Inferior parietal cortex (tissue), 1 donor: ENCODE measurements at regions not wholly inside any gene's neighbourhood (a gene's known extent, or its start where the extent isn't known, plus 50 kb on each side); places are given as distances from the start of the nearest gene placed in this dataset.
A peak's percentile ranks its signal among the peaks of the same experiment; 100 is the strongest.

Experiments
- DNase-seq: peaks from one replicate; pipeline ENCODE4 v3.0.0-alpha.2; 2016; ENCODE audit errors: extremely low spot score

DNA sequence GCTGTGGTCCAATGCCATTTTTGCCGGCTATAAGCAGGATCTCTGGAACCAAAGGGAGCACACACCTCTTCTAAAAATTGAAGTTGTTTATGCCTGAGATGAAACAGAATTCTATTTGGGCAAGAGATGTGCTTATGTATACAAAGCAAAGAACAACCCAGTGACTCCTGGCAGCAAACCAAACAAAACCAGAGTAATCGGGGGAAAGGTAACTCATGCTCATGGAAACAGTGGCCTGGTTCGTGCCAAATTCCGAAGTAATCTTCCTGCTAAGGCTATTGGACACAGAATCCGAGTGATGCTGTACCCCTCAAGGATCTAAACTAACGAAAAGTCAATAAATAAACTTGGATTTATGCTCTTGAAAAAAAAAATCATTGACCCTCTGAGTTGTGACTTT is 178.7 kb downstream of the CEMIP2 start:
- no peak for DNase-seq

DNA sequence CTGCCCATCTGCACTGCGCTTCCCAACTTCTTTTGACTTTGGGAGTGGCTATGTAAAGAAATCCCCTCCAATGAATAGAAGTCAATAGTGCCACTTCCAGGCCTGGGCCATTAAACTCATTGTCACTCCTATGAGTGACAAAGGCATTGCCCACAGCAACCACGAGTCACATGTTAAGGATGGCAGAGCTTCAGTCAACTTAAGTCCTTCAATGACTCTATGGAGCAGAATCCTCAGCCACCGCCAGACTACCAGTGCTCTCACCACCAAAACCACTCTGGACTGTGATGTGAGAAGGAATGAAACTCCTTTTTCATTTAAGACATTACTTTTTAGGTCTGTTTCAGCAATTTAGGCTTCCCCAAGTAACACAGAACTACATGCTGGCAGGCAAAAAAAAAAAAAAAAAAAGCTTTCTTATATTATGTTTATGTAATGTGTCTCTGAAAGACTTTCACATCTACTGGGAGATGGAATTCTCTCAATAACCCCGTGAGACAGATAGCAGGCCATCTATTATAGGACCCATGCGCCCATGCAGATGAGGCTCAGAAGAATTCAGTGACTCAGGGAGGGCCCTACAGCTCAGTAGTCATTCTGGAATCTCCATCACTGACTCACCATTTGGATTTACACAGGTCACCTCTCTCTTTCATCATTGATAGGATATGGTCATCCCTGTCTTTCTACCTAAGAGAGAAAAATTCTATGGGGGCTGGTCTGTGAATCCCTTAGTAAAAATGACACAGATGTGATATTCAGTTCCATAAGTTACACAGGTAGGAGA is 180.5 kb downstream of the CEMIP2 start:
- DNase-seq = no peak

DNA sequence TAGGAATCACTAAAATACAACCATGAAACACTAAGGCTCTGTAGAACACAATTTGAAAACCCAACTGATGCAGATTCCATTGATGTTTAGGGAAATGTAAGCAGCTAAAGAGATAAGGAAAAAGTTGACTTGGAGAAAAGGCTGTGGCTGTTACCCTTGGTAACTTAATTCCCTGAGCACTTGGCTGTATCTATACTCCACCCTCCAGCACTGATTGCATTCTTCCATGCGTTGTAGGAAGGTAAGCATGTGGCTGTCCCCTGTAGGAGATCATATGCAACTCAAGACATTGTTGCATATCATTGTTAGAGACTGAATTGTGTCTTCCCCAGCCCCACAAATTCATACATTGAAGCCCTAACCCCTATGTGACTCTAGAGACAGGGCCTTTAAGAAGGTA is 184.5 kb downstream of the CEMIP2 start:
- DNase-seq = no peak

DNA sequence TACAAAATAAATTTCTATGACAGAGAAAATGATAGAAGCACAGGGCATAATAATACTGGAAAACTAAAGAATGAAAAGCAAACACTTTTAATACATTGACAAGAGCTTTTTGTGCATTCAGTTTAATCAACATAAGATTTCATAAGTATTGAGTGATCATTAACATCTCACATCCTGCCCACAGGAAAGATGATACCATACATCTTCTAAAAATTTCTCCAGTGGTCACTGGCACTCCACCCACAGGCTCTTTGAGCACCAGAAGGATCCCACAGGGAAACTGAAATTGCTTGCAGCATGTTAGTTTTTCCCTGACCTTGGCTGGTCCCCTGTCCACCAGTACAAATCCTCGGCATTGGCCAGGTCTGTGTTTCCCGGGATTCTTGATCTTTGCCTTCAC is 186.0 kb downstream of the CEMIP2 start:
- DNase-seq = no peak

DNA sequence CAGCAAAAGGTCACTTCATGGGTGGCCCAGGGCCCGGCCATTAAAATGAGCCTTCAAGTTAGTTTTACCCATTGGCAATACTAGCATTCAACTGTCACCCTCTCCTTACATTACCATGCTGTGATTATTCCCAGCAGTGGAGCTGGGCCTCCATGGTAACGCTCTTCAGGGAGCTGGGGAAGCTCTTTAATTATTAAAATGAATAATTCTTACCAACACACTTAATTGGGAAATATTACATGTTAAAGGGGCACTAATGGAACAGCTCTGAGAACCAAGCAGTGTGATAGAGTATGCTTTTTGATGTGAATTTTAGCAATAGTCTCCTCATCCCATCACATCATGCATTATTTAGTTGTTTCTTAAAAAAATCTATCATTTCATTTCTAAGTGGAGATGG is 187.2 kb downstream of the CEMIP2 start:
- DNase-seq = no peak

DNA sequence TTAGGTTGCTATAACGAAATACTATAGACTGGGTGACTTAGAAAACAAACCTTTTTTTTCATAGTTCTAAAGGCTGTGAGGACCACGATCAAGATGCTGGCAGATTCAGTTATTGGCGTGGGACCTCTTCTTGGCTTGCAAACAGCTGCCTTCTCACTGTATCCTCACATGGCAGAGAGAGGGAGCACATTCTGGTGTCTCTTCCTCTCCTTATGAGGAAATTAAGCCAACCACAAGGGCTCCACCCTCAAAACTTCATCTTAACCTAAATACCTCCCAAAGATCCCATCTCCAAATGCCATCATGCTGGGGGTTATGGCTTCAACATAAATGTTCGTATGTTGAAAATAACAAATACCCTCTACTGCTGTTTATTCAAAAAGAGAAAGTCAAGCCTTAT is 197.1 kb downstream of the CEMIP2 start:
- DNase-seq = no peak

DNA sequence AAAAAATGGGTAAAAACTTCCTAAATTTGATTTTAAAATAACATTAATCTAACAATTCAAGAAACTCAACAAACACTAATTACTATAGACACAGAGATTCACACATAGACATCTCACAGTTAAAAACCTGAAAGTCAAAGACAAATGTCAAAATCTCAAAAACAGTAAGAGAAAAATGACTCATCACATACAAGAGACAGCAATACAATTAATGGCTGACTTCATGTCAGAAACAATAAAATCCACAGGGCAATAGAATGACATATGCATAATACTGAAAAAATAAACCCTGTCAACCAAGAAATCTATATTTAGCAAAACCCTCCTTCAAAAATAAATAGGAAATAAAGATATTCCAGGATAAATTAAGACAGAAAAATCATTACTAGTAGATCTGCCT is 200.4 kb downstream of the CEMIP2 start:
- DNase-seq = no peak

DNA sequence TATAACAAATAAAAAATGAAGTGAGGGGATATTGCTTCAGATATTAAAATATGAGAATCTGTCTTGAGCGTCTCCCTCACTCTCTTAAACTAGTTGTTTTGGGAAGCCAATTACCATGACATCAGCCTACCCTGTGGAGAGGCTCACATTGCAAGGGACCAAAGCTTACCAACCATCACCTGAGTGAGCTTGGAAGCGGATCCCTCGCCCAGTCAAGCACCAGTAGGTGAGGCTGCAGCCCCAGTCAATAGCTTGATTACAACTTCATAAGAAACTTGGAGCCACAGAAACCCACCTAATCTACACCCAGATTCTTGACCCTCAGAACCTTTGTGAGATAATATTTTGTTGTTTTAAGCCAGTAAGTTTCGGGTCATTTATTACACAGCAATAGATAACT is 206.2 kb downstream of the CEMIP2 start:
- no peak for DNase-seq

DNA sequence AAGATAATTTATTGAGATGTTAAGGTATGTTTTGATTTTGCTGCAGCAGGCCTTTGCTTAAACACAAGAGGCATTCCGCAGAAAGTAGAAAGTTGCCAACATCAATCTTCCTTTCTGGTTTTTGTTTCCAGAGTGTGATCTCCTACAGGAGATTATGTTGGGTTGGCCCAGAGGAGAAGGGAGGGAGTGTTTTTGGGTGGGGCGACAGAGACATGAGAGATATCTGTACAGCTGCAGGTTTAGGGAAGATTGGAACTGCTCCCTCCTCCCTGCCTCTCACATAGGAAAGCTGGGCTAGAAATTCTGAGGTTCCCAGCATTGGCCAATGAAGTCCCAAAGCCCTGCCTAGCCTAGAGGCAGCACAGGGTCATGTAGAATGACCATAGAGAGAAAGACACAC is 211.0 kb downstream of the CEMIP2 start:
- DNase-seq = no peak

DNA sequence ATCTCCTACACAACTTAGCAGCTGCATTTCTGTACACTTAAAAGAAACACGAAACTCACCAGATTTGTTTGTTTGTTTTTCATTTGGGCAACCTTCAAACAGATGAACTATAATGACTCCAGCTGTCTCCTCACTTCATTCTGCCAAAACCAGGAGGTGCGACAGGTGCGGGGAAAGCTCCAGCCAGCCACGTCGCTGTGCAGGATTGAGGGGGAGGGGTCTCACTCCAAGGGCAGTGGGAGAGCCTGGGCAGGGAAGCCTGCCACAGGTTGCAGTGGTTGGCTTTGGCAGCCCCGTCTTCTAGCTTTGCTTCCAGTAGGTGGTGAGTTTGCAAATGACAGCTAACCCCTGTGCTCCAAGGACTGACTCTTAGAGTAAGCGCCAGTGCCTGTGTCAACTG is 215.8 kb downstream of the CEMIP2 start:
- DNase-seq = no peak

DNA sequence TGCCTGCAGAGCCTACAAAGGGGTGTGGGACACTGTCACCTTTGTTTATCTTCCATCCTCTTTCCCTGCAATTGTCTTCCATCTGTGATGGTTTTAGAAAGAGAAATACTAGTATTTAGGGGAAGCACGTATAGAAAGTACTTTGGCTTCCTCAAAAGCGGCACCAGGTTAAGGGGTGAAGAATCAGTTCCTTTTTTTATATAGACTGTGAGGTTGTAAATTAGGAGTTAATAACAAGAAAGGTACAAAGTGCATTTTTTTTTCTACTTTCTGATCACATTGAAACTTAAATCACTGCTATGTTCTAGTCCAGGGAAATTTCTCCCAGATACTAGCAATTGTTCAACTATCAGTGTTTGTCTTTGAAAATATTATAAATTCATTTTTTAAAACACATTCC is 219.3 kb downstream of the CEMIP2 start:
- no peak for DNase-seq

DNA sequence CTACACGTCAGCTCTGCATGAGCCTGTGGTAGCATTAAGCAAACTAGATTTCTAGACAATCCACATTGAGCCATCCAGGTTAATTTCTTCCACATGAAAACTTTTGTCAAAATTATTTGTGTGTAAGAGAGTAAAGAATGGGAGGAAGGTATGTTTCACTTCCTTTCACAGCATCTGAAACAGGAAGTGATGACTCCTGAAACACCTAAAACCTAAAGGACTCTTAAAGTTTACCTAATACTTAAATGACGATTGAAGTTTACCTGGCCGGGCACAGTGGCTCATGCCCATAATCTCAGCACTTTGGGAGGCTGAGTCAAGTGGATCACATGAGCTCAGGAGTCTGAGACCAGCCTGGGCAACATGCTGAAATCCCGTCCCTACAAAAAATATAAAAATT is 223.8 kb downstream of the CEMIP2 start:
- no peak for DNase-seq

DNA sequence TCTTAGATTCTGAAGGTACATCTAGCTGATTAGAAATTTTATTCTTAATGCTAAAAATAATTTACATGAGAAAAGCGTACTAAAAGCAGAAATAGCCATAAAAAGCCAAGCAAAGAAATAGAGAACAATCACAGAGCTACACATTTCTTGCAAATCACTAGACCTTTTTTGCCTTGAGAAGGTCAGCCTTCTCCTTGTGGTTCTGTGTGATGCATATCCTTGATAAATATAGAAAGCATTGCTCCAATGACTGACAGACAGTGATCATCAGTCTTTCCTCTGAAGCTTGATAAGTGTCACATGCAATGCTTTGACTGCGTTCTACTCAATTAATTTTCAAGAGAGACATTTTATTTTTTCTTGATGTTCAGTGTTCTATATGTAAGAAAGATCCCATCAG is 226.9 kb downstream of the CEMIP2 start:
- DNase-seq = no peak

DNA sequence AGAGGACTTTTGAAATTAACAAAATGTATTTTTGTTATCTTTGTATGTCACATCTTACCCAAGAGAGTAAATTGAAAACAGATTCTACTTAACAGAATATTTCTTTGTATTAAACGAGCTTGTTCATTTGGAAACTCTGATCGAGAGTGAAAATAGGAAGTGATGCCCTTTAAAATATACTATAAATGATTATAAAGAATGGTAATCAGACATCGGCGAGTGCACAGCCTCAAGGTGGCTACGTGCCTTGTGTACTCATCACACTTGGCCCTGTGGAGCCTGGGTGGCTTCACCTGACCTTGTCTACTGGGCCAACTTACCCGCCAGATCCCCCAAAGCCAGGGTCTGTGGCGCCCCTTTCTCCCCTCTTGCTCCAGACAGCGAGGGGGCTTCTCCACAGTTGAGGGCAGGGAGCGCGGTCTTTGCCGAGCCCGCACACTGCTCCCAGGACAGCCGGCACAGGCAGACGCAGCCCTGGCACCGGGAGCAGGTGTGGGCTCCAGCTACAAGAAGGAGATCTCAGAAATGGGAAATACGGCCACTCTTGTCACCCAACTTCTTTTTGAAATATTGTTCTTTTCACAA is 243.2 kb downstream of the CEMIP2 start:
- DNase-seq = no peak

DNA sequence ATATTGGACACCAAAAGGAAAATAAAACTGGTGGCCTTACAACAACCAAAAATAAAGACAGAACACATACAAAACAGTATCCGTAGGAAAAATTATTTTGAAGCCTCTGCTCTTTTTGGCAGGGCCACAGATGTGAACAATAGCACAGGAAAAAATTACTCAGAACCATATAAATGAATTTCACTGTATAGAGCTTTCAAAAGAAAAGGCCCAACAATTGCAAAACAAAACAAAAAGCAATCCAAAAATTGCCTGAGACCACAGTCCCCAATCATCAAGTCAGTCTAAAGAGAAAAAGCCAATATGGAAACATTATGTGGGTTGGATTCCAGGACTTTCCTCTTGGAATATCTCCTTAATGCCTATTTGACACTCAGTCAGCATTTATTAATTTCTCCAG is 243.8 kb downstream of the CEMIP2 start:
- no peak for DNase-seq

DNA sequence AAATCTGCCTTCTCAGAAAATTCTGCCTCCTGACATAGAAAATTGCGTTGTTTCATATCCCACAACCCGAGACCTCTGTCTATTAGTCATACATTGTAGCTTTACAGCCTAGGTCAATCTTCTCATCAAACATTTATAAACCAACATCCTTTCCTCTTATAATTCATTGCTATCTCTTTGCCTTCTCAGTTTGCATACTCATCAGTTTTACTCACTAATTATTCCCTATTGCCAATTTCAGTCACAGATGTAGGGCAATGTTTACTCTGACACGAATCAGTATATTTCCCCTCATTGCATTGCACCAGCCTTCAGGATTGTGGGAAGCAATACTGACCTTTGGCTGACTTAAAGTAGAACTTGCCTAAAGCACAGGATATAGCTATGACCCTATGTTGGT is 247.2 kb downstream of the CEMIP2 start:
- DNase-seq = no peak

DNA sequence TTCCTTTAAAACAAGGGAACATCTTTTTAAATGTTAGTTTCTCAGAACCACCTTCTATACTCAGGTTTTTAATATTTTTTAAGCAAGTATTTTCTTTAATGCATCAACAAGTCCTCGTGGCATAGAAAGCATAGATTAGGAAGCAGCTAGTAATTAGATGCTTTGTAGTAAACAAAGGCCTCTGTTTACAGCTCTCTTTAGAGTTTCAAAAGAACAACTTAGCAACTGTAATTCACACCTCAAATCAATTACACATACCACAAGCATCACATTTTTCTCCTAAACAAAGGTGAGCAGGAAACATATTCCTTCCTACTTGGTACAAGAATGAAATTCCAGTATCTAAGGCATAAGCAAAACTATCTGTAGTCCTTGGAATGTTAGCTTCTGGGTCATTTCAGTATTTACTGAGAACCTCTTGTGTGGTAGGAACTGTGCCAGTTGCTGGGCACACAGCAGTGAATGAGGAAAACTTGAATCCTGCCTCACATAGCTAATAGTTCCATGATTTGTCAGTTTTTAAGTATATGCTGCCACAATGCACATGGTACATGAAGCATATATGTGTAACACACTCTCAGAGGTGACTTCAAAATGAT is 249.1 kb downstream of the CEMIP2 start:
- DNase-seq = no peak

DNA sequence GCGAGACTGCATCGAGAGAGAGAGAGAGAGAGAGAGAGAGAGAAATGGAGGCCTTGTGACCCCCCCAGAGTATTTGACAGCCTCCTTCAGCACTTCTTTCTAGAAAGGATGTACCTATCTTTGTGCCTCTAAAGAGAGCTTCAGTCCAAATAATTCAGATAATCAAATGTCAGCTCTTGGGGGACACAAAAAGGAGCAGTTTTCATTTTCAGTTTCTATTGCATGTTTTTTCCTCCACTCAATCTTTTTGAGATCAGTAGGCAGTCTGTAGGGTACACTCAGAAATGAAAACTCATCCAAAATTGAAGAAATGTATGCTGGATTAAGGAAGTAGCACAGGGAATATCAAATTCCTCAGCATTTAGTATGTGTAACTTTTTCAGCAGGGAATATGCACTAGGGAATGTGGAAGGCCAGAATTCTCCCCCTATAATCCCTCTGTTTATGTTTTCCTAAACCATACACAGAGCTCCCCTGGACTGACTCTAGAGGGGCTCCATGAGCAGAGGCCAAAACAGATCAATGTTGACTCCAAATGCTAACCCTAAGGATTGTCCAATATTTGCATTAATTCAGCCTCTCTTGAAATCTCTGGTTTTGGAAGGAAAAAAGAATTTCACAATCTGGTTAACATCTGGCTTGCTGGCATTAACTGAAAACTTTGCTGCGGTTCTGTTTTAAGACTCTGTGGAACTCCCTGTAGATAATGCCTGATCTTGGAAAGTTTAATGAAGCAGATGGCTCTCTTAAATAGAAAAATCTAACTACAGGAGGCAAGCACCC is 250.1 kb downstream of the CEMIP2 start:
- DNase-seq = peak; percentile 29

DNA sequence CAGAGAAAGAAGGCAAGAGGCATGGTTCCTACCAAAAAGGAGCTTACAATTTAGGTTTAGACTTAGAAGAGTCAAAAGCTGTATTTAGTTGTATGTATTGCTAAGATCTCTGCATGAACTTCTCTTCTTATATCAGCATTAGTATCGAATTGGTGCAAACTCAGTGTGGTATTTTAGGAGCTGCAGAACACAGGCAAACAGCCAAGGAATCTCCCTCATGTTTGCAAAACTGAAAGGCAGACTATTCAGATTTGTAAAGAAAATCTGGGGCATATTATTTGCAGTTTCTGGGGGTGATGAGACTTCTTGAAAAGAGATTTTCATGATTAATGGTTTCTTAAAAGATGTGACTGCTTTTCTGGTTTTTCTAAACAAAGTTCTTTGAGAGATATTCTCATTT is 252.7 kb downstream of the CEMIP2 start:
- no peak for DNase-seq

DNA sequence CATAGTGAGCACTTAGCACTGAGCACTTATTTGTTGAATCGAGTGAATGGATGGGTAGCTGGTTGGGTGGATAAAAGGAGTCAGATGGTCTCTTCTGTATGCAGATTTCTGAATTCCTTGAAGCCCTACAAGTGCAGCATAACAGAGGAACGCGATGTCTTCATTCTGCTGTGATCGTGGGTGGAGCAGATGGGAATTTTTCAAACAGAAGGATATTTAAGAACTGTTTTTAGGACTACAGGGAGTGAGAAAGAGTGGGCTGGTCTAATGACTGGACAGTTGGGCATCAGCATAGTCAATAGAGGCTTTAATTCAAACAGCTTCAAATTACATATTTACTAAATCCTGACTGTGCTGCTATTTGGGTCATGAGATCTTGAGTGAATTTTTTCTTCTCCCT is 253.2 kb downstream of the CEMIP2 start:
- DNase-seq = peak; percentile 53

DNA sequence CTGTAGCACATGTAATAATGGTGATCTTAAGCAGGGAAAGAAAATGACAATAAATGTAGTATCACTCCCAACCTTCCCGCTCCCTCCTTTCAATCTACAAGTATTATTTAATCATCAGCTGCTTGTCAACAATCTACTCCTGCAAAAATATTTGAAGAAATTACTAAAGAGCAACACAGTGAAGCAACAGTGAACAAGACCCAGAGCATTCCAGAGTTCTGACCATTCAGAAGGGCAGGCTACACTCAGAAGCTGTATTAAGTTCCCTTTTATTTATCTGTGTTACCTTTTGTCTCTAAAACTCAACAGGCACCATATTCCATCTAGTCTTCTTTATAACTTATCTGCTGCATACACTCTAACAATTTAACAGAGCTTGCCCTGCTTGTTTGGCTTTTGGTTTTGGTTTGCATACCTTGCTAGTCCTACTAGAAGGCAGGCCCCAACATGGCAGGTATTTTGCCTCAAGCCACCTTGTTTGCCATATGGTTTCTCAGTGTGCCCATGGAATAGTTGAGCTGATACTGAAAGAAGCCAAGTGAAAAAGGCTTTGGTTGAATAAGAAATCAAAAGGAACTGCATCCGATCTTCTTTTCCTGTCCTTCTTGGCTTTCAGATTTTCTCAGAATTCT is 253.9 kb downstream of the CEMIP2 start:
- no peak for DNase-seq

DNA sequence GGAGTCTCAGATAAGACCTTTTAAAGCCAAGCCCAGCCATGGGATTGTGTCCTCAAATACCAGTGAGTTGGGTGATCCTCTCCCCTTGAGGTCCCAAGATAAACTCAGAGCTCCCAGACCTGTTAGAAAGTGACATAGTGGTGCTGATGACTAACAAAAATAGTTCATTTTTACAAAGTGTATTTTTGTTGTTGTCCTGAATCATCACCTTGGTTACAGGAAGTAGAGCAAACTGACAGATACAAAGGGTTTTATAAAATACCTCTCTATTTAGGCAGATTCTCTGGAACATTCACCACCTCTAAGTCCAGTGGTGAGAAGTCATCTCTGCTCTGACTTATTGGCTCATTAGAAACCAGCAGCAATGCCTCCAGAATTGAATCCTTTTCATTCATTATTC is 259.3 kb downstream of the CEMIP2 start:
- DNase-seq = no peak
